CD4-positive, alpha-beta T cell (primary cell): ENCODE measurements at regions not wholly inside any gene's neighbourhood (a gene's known extent, or its start where the extent isn't known, plus 50 kb on each side); places are given as distances from the start of the nearest gene placed in this dataset.

Experiments
- ATAC-seq: fragments of 200-7000 bp; cut with Tn5 transposase; one replicate; pipeline ENCODE4 v1.10.0; 2022; ENCODE audit warnings: mild to moderate bottlenecking; ENCODE audit not compliant: poor library complexity
- CTCF ChIA-PET: fragments of 350-600 bp; sonication (Branson Sonifier 250); formaldehyde crosslinking; loops from one replicate; lab custom pipeline; 2021; ENCODE audit warnings: antibody characterized with exemption, inconsistent platforms; lab: Charles Lee
- POLR2A ChIA-PET: fragments of 350-600 bp; sonication (Branson Sonifier 250); formaldehyde crosslinking; loops from one replicate; lab custom pipeline; 2021; ENCODE audit warnings: antibody characterized with exemption, inconsistent platforms; lab: Charles Lee
- DNase-seq, 14 experiments: peaks; one replicate each; pipeline ENCODE4 v3.0.0-alpha.2; 2013 to 2020; ENCODE audit warnings: mixed read lengths in 2 of 14
- H3K27ac ChIP-seq, 2 donors: one replicate each; pipeline versions ENCODE4 v1.5.1 to v1.7.0; 2013; ENCODE audit warnings: low read length in 2 of 2, low read depth in 1 of 2, mild to moderate bottlenecking in 1 of 2
- H3K27me3 ChIP-seq, 2 experiments: 1 replicate in 1 of 2; 2 replicates in 1 of 2; pipeline versions ENCODE4 v1.6.1 to v1.7.0; 2013; ENCODE audit warnings: low read length in 2 of 2, control low read depth in 1 of 2, mild to moderate bottlenecking in 1 of 2, moderate library complexity in 1 of 2; ENCODE audit not compliant: insufficient read depth in 2 of 2, control insufficient read depth in 1 of 2
- H3K36me3 ChIP-seq: one replicate; pipeline ENCODE4 v1.6.1; 2013; ENCODE audit warnings: low read length, control low read depth; ENCODE audit not compliant: insufficient read depth
- H3K4me1 ChIP-seq: one replicate; pipeline ENCODE4 v1.6.1; 2013; ENCODE audit warnings: low read length, control low read depth; ENCODE audit not compliant: insufficient read depth
- H3K4me3 ChIP-seq: one replicate; pipeline ENCODE4 v1.5.1; 2013; ENCODE audit warnings: mild to moderate bottlenecking, low read length, moderate library complexity
- H3K9me3 ChIP-seq, 2 experiments: 1 replicate in 1 of 2; 2 replicates in 1 of 2; pipeline versions ENCODE4 v1.6.1 to v1.7.0; 2013; ENCODE audit warnings: low read length in 2 of 2, mild to moderate bottlenecking in 2 of 2, control low read depth in 1 of 2, moderate library complexity in 1 of 2; ENCODE audit not compliant: control insufficient read depth in 1 of 2, insufficient read depth in 1 of 2
- H3K27ac Mint-ChIP-seq: one replicate; pipeline ENCODE4 v1.8.0; 2020; ENCODE audit warnings: mixed read lengths
- H3K27me3 Mint-ChIP-seq: one replicate; pipeline ENCODE4 v1.8.0; 2021; ENCODE audit warnings: mixed read lengths
- H3K36me3 Mint-ChIP-seq: one replicate; pipeline ENCODE4 v1.8.0; 2021; ENCODE audit warnings: low read depth, mixed read lengths
- H3K4me1 Mint-ChIP-seq: one replicate; pipeline ENCODE4 v1.8.0; 2021; ENCODE audit warnings: low read depth, mixed read lengths
- H3K4me3 Mint-ChIP-seq: one replicate; pipeline ENCODE4 v1.8.0; 2020; ENCODE audit warnings: mild to moderate bottlenecking, mixed read lengths
- H3K9me3 Mint-ChIP-seq: one replicate; pipeline ENCODE4 v1.8.0; 2020; ENCODE audit warnings: mixed read lengths
- CTCF ChIP-seq: fragments of 200-600 bp; IDR thresholded peaks from one replicate; pipeline ENCODE4 v1.8.0; 2022; ENCODE audit warnings: antibody characterized with exemption, mild to moderate bottlenecking
- intact Hi-C, 2 experiments: fragments of 100-400 bp; cut with DNase I in 1 of 2; cut with micrococcal nuclease in 1 of 2; formaldehyde crosslinking; loops; one replicate each; pipeline versions ENCODE4 v1.15.1 to v1.9.0; 2023 to 2025; cut with DNase I, micrococcal nuclease

DNA sequence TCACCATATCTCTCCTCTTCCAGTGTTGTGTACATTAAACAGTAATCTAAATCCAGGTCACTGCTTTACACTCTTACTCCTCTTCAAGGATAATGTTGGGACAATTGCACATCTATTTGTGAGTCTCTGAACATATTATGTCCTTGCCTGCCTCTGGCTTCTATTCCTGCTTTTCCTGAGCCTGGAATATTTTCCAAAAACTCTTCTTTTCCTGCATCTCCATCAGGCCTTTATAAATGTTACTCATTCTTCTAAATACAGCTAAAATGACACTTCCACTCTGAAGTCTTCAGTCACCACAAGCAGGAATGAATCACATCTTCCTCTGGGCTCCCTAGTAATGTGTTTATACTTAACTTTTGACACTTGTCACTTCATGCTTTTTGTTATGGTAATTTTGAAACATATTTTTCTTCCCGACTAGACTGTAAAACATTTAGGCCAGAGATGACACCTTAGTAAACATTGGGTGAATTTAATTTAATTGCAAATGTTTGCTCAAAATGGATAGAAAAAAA lies 396.0 kb downstream of the LRRIQ3 start:
- Histone ChIP-seq H3K36me3 (no peaks in the 10 kb centered on the region), H3K9me3 (no peaks in the 10 kb centered on the region), H3K27me3 (no peaks in the 10 kb centered on the region), H3K4me1 (no peaks in the 10 kb centered on the region), H3K4me3 (no peak overlapping the region), H3K27ac (no peak overlapping the region)
- H3K4me3 Mint-ChIP-seq, result no peak overlapping the region
- no peaks in the 10 kb centered on the region for H3K36me3 Mint-ChIP-seq
- intact Hi-C loops, result loop anchor here in 1 of 2 experiments (5.0 kb wide), 1 partner anchor 50 kb away; no protein-coding TSS in a partner anchor
- H3K9me3 Mint-ChIP-seq, result peaks cover 4% of the 10 kb centered on the region
- DNase-seq, result no peak
- no peak overlapping the region for H3K27ac Mint-ChIP-seq
- no peak for TF ChIP-seq CTCF
- POLR2A ChIA-PET, result no interaction called here
- no peaks in the 10 kb centered on the region for H3K27me3 Mint-ChIP-seq
- ATAC-seq, result no peak
- CTCF ChIA-PET, result no interaction called here
- H3K4me1 Mint-ChIP-seq, result no peaks in the 10 kb centered on the region

DNA sequence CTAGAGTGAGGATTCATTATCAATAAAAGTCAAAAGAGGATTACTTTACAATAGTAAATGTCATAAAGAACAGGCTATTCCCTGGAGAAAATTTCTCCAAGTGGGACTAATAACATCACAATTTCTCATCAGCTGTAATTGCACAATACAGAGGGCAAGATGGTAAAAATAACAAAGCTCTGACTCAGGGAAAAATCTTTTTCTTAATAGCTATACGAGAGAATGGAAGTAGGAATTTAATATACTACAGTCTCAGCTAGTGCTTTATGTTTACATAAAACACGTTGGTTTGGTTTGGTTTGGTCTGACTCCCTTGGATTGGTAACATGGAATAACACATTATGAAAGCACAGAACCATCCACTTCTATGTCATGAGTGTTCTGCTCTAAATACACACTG lies 397.6 kb downstream of the LRRIQ3 start:
- H3K9me3 Mint-ChIP-seq, result peaks cover 3% of the 10 kb centered on the region
- no peak overlapping the region for H3K4me3 ChIP-seq
- intact Hi-C loops, result loop anchor here in 1 of 2 experiments (5.0 kb wide), 1 partner anchor 48 kb away; no protein-coding TSS in a partner anchor
- H3K27ac ChIP-seq, result no peak overlapping the region
- TF ChIP-seq CTCF, result no peak
- H3K36me3 Mint-ChIP-seq, result no peaks in the 10 kb centered on the region
- ChIA-PET POLR2A (no interaction called here), CTCF (no interaction called here)
- ATAC-seq (no peak), DNase-seq (no peak)
- no peaks in the 10 kb centered on the region for H3K9me3 ChIP-seq
- H3K27ac Mint-ChIP-seq, result no peak overlapping the region
- no peaks in the 10 kb centered on the region for H3K36me3 ChIP-seq
- no peaks in the 10 kb centered on the region for H3K27me3 Mint-ChIP-seq
- H3K4me3 Mint-ChIP-seq, result no peak overlapping the region
- no peaks in the 10 kb centered on the region for H3K27me3 ChIP-seq
- H3K4me1 Mint-ChIP-seq, result no peaks in the 10 kb centered on the region
- no peaks in the 10 kb centered on the region for H3K4me1 ChIP-seq

- ChIA-PET POLR2A (no interaction called here), CTCF (no interaction called here)
- DNase-seq, result no peak
- Histone ChIP-seq H3K4me1 (no peaks in the 10 kb centered on the region), H3K27ac (no peak overlapping the region), H3K9me3 (peaks cover 0 to 4% of the 10 kb centered on the region in 2 experiments), H3K36me3 (no peaks in the 10 kb centered on the region), H3K4me3 (no peak overlapping the region), H3K27me3 (no peaks in the 10 kb centered on the region)
- TF ChIP-seq CTCF, result no peak
- Mint-ChIP-seq H3K9me3 (peaks cover 2% of the 10 kb centered on the region), H3K27ac (no peak overlapping the region), H3K27me3 (no peaks in the 10 kb centered on the region), H3K4me1 (no peaks in the 10 kb centered on the region), H3K4me3 (no peak overlapping the region), H3K36me3 (no peaks in the 10 kb centered on the region)
- intact Hi-C loops, result no loop called here
- no peak for ATAC-seq
Measured at GRCh38 chr1:73789965-73790364, 408.0 kb downstream of the LRRIQ3 start.
